ENCODE measurements at regions not wholly inside any gene's neighbourhood (a gene's known extent, or its start where the extent isn't known, plus 50 kb on each side); places are given as distances from the start of the nearest gene placed in this dataset.

- TF ChIP-seq CTCF (IDR thresholded peaks at IDR 0.05; ENCODE audit: insufficient read depth, low read length) (no peak), POLR2AphosphoS5 (IDR thresholded peaks at IDR 0.05; ENCODE audit: low read depth) (no peak)
These were observed 465.5 kb downstream of the DNAH5 start for GRCh38 chr5:13478831-13479465.
